HG03457 (cell line): ENCODE measurements at regions not wholly inside any gene's neighbourhood (a gene's known extent, or its start where the extent isn't known, plus 50 kb on each side); places are given as distances from the start of the nearest gene placed in this dataset.

Experiments
- ATAC-seq: cut with Tn5 transposase; IDR thresholded peaks from one replicate; pipeline ENCODE4 v1.9.1; 2021; ENCODE audit warnings: moderate number of reproducible peaks; ENCODE audit not compliant: unreplicated experiment

GRCh38 chr7:45990276-45990675 is 69.2 kb upstream of the IGFBP3 start:
- no peak for ATAC-seq

- no peak for ATAC-seq
Observed at GRCh38 chr7:45988405-45989057, 67.5 kb upstream of the IGFBP3 start.

DNA sequence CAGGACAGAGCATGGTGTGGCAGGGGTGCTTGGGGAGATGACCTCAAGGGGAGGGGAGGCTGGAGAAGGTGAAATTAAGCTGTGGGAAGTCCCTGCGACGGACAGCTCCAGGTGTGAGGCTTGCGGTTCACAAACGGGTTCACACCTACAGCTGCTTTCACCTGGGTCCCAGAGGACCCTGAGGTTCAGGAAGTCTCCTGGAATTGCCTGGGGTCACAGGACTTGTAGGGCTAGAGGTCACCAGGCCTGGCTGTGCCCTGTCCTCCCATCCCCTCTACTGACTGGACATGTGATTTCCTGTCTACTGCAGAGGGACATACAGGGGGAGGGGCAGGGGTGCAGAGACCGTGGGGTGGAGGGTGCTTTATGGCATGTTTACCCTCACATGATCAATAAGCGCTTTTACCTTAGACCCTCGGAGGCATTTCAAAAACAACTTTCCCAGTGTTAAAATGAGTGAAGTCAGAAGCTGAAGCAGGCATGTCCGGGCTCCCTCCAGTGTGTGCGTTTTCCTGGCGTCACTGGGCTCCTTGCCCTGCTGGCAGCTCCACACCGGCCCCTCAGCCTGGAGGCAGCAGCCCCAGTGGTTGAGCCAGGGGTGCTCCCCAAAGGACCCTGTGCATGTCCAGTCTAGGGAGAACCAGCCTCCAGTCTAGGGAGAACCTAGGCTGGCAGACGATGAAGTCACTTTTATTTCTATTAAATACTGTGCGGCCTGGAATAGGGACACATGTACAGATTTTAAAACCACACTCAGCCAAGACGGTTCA is 66.6 kb upstream of the IGFBP3 start:
- ATAC-seq, result no peak

- no peak for ATAC-seq
Observed at GRCh38 chr7:45986355-45987298, 65.6 kb upstream of the IGFBP3 start.

DNA sequence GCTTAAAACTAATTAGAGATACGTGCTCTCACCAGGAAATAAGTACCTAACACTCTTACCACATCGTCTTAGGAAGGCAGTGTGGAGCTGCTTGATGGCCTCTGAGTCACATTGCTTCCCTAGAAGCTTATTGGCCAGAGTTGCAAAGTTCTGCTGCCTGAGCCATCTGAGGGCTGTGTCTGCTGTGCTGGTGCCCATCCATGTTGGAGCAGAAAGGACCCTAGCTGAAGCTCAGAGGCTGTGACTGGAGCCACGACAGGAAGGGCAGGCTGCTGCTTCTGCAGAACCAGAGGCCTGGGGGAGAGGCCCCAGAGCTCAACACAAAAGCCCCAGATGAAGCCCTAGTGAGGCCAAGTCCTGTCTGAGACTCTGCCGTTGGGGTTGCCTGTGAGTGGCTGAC is 64.8 kb upstream of the IGFBP3 start:
- ATAC-seq, result no peak

DNA sequence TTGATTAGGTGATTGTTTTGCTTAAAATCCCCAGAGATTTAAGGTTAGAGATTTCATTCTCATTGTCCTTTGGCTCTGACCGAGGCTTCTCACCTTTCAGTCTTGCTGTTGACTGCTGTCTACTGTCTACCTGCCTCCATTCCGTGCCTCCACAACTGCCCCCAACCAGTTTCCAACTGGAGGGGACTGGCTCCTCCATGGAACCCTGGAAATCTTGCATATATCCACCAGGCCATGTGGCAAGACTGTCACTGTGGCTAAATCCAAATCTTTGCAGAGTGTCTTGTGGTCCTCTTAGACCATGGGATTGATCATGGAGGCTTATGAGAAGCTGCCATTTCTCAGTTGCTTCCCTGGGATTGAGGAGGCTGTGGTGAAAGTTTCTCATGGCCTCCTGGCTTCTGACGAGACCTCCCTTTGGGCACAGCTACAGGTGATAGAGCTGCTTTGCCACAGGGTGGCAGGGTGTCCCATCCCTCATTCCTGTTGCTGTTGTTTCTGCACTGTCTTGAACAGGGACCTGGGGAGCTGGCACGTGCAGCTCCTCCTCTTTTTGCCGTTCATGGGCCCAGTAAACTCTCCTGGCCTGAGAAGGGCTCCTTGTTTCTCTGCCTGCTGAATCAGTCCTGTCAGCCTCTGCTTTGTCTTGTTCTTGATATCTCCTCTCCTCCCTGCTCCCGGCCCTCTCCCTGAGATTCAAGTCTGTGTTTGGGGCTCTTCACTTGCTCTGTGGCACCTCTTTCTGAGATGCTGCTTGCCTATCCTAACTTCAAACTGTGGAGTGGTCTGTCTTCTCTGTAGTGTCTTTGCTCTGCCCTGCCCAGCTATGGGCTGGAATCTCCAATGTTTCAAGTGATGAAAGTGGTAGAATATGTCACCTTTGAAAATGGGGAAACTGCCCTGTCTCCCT is 63.6 kb upstream of the IGFBP3 start:
- no peak for ATAC-seq

GRCh38 chr7:45983720-45984255 is 62.7 kb upstream of the IGFBP3 start:
- no peak for ATAC-seq

DNA sequence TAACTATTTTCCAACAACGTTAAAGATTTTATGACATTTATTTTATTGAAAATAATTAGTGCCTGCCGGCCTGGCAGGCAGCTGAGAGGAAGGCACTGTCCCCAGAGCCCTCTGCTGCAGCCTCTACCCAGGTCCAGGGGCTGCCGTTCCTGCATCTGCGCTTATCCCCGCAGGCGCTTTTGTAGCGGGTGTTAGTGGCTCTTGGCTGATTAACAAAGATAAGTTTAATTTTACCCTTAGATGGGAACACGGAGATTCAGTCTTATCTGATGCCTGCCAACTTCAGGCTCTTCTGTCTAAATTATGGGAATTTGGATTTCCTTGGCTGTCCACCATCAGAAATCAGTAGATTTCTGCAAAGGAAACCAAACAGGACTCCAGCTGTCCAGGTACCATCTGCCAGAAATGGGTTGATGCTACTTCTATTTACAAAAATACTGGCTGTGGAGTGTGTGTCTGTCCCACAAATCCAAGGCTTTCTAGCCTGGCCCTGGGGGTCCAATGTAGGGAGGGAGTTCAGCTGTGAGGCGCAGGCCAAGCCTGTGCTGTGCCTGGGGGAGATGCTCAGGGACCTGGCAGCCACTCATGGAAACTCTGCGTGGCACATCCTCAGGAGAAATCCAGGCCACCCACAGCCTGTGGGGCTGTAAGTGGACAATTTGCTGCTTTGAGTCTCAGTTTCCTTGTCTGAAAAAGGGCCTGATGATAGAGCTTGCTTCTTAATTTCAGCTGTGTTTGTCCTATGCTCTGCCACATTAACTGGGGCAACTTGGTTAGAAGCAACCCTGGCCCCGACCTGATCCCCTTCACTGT is 62.0 kb upstream of the IGFBP3 start:
- no peak for ATAC-seq

DNA sequence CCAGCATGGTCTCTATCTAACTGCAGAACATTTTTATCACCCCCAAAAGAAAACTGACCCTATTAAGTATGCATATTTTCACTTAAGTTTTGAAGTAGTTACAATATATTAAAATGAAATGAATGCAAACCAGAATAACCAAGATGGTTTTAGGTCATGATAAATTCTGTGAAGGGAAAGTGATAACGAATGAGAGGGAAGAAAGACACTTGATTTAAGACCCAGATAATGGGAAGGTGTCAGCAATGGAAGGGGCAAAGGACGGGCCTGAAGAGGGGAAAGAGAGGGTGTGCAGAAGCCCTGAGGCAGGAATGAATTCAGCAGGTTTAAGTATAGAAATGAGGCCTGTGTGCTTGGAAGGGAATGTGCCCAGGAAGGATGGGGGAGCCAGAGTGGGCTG is 61.1 kb upstream of the IGFBP3 start:
- no peak for ATAC-seq

GRCh38 chr7:45980973-45981372 is 59.9 kb upstream of the IGFBP3 start:
- no peak for ATAC-seq

DNA sequence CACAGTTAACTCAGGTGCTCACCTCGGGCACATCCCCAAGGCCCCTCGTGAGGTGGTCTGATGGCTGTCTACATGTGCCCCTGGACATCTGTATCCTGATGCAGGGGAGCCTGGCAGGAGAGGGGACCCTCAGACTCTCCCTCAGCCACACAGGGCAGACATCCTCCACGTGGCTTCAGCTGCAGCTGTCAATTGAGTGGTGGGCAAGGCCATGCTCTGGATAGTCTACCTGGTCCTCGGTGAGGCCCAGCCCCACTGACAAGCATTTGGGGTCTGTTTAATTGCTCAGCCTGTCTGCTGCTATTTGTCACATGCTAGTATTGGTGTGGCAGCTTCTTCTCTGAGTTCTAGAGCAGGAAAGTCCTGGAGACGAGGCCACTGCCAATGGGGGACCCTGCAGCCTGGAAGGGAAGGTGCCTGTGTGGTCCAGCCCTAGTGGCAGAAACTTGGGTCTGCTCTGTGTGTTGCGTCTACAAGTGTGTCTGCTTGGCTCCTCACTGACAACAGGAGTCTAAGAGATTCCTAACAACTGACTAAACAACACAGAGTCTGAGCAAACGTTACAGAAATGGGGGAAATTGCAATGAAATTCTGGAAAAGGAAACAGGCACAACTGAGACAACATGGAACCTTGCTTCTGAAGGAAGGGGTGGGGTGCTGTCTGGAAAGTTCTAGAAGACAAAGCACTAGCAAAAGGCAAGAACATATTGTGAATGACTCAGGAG is 59.3 kb upstream of the IGFBP3 start:
- no peak for ATAC-seq

DNA sequence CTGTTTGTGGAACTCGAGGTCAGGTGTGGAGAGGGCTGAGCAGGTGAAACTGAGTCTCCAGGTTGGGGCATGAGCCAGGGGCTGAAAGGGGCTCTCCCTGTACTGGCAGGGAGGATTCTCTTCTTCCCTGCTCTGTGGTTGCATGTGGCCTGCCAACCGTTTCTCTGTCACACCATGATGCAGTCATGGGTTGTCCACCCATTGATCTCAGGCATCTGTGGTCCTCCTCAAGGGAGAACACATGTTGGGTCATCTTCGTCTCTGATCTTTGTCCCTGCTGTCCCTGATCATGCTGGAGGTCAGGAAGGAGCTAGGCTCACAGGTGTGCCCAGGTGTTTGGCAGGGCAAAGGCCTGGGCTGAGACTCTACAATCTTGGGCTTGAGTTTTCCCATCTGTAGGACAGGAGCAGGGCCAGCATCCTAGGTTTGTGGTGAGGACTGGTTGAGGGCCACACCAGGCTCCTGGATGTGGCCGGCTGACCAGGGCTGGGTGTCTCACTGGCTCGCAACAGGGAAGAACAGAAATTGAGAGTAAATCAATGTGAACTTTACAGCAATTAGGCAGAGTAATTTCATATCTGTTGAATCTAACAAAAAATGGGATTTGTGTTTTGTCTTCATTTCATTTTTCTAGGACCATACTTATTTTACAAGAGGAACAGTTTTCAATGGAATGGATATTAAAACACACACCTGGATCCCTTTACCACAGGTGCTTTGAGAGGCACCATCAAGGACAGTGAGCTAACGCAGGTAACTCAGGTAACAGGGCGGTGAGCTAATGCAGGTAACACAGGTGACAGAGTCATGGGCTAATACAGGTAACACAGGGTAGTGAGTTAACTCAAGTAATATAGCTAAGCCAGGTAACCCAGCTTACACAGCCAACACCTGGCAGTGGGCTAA is 58.5 kb upstream of the IGFBP3 start:
- no peak for ATAC-seq

GRCh38 chr7:45978731-45979211 is 57.7 kb upstream of the IGFBP3 start:
- no peak for ATAC-seq

DNA sequence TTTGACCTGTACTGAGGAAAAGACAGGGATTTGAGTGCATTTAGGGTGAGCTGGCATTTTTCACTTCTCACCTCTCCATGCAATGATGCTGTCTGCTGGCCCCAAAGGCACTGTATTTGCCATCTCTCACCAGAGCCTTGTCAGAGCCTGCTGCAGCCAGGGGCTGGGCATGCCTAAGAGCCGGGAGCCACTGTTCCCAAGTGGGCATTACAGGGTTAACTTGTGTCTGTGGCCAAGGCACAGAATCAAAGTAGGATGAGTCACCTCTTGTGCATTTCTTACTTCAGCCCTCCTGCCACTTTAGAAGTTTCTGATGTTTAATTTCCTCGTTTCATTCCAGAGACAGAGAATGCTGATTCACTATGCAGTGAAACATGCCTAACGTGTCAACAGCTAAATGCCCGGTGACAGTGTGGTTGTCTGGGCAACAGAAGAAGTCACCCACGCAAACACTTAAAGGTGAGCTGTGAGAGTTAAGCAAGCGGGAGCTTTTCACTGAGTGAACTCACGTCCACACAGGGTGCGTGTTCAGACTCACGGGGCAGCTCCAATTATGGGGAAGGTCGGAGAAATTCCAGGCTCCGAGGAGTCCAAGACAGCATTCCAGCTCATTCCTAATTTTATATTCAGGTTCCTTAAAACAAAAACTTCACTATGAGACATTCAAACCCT is 57.1 kb upstream of the IGFBP3 start:
- ATAC-seq, result no peak

DNA sequence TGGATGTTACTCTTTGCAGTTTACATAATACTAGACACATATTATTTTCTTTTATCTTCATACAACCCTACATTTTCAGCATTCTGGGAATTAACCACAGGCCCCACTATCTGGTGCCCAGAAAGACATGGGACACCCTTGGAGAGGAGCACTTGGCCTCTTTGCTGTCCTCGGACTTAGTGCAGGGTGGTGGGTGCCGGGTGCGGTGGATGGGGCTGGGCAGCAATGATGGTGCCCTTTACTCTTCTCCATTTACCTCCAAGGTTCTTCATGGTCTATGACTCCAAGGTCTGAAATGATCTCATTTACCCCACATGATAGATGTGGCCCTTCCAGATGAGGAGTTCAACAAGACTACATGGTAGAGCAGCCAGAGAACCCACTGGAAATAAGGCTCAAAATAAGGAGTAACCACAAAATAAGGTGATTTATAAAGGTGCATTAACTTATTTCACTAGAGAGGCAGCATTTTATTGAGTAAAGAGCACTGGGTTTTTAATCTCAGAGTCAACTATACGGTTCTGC is 56.2 kb upstream of the IGFBP3 start:
- no peak for ATAC-seq

DNA sequence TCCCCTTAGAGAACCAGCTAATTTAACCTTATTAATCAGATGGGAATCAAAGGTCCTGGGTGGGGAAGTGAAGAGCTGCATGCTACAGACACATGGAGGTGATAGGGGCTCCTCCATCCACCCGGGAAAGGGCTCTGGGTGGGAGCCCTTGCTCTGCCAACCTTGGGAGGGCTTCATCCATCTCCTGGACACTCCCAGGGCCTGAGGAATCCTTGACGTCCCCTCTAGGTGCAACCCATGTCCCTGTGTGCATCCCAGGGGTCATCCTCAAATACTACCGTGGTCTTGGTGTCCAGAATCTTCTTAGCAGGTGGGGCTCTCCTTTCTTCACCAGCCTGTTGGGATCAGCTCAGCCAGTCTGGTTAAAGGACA is 55.4 kb upstream of the IGFBP3 start:
- ATAC-seq, result no peak
